Ovary (tissue), 3 donors: ENCODE measurements at regions not wholly inside any gene's neighbourhood (a gene's known extent, or its start where the extent isn't known, plus 50 kb on each side); places are given as distances from the start of the nearest gene placed in this dataset.

Experiments used
- POLR2A ChIP-seq: fragments of 450-650 bp; IDR thresholded peaks from one replicate; pipeline ENCODE4 v1.6.1; 2017; ENCODE audit warnings: antibody characterized with exemption, mild to moderate bottlenecking, moderate library complexity
- TF ChIP-seq, protein P1 (sequence below), 3 donors: fragments of 450-650 bp in 2 of 3; fragments of 200-600 bp in 1 of 3; IDR thresholded peaks; one replicate each; pipeline versions ENCODE4 v1.5.1 to v1.8.0; 2016 to 2022; ENCODE audit warnings: antibody characterized with exemption in 3 of 3, mild to moderate bottlenecking in 1 of 3
- donor health status: DM: no; HTN: no; CAD: no.

DNA sequence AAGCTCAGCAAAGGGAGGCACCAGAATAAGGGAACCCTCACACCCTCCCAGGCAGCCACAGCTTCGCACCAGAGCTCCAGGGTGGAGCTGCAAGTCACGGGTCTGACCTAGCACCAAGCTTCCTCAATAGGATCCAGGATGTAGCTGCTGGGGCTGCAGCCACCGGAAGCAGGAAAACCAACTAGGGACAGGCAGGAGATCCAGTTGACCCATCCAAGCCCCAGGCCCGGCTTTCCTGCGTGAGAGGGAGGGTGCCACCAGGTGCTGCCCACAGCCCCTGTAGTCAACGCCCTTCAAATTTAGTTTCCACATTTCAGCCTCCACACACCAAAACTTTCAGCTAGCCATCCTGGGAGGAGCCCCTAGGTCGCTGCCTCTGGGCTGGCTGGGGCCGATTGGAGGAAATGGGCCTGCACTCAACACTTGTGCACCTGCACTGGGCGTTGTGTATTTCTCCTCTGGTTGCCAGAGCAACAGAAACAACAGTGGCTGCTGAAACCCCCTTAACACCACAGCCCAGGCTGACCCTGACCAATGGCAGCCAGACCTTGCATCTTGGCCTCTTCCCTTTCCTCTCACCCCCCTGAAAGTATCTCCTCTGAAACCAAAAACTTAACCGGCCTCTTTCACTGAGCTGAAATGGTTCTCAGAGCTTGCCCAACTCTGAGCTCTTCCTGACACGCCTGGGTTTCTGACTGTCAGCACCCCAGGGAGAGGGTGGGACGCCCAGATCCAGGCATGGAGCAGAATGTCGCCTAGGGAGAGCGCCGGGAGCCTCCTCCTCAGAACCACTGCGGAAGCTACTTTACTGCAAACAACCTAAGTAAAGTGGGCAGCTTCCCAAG, 226.5 kb upstream of the MAP3K1 start:
- TF ChIP-seq, protein P1, sequence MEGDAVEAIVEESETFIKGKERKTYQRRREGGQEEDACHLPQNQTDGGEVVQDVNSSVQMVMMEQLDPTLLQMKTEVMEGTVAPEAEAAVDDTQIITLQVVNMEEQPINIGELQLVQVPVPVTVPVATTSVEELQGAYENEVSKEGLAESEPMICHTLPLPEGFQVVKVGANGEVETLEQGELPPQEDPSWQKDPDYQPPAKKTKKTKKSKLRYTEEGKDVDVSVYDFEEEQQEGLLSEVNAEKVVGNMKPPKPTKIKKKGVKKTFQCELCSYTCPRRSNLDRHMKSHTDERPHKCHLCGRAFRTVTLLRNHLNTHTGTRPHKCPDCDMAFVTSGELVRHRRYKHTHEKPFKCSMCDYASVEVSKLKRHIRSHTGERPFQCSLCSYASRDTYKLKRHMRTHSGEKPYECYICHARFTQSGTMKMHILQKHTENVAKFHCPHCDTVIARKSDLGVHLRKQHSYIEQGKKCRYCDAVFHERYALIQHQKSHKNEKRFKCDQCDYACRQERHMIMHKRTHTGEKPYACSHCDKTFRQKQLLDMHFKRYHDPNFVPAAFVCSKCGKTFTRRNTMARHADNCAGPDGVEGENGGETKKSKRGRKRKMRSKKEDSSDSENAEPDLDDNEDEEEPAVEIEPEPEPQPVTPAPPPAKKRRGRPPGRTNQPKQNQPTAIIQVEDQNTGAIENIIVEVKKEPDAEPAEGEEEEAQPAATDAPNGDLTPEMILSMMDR (IDR thresholded peaks at IDR 0.05), result no peak
- no peak for TF ChIP-seq POLR2A
